GM12878 (cell line): ENCODE measurements at regions not wholly inside any gene's neighbourhood (a gene's known extent, or its start where the extent isn't known, plus 50 kb on each side); places are given as distances from the start of the nearest gene placed in this dataset.

Source experiments
- ATAC-seq: fragments of 200-7000 bp; cut with Tn5 transposase; 3 replicates; pipeline ENCODE4 v1.9.1; 2020; ENCODE audit warnings: mild to moderate bottlenecking, moderate library complexity
- BruUV-seq: library from RNA; stranded (reverse); fragments of 400-500 nt; replicated peaks from 2 replicates; lab custom pipeline; 2021; lab: Mats Ljungman, UMichigan
- CTCF ChIA-PET: fragments of 300-600 bp; sonication (Branson Sonifier 250); formaldehyde crosslinking; extraction: SDS; loops from one replicate; lab custom pipeline; 2021; ENCODE audit warnings: inconsistent platforms; lab: Yijun Ruan, JAX
- POLR2A ChIA-PET: fragments of 350-600 bp; formaldehyde crosslinking; extraction: SDS; loops from one replicate; lab custom pipeline; 2021; ENCODE audit warnings: inconsistent platforms; lab: Charles Lee
- RAD21 ChIA-PET: fragments of 300-600 bp; sonication (Branson Sonifier 250); formaldehyde crosslinking; loops from one replicate; lab custom pipeline; 2023; ENCODE audit warnings: antibody characterized with exemption; ENCODE audit not compliant: unreplicated experiment; lab: Charles Lee
- SMC1A ChIA-PET: fragments of 300-600 bp; sonication (Branson Sonifier 250); formaldehyde crosslinking; loops from one replicate; lab custom pipeline; 2023; ENCODE audit not compliant: unreplicated experiment, uncharacterized antibody; lab: Charles Lee
- DNase-seq: peaks from one replicate; pipeline ENCODE4 v3.0.0-alpha.2; 2011; ENCODE audit warnings: low read depth, low spot score
- FAIRE-seq: peaks from 3 replicates; lab custom pipeline; 2011; peaks lifted over from hg19 to GRCh38; lab: Jason Lieb, UNC
- H2AFZ ChIP-seq: 2 replicates; pipeline ENCODE4 v1.6.0; 2011; ENCODE audit warnings: low read depth, low read length, control low read depth; ENCODE audit not compliant: control insufficient read depth
- H3K27ac ChIP-seq: 2 replicates; pipeline ENCODE4 v1.5.1; 2011; ENCODE audit warnings: control low read depth; ENCODE audit not compliant: control insufficient read depth, insufficient read depth
- H3K27me3 ChIP-seq, 2 experiments: replicated peaks in 1 of 2; 2 replicates each; pipeline versions ENCODE4 v1.6.0 to v1.6.1; 2011; ENCODE audit warnings: low read length in 1 of 2; ENCODE audit not compliant: control insufficient read depth in 2 of 2, insufficient read depth in 2 of 2
- H3K36me3 ChIP-seq, 2 experiments: 2 replicates each; pipeline ENCODE4 v1.5.1; 2011; ENCODE audit warnings: low read length in 1 of 2; ENCODE audit not compliant: control insufficient read depth in 2 of 2, insufficient read depth in 2 of 2
- H3K4me1 ChIP-seq: 2 replicates; pipeline ENCODE4 v1.6.1; 2011; ENCODE audit warnings: mild to moderate bottlenecking, low read length, moderate library complexity, mixed read lengths; ENCODE audit not compliant: control insufficient read depth, insufficient read depth
- H3K4me2 ChIP-seq: 2 replicates; pipeline ENCODE4 v1.6.0; 2011; ENCODE audit warnings: control low read depth; ENCODE audit not compliant: control insufficient read depth, insufficient read depth
- H3K4me3 ChIP-seq: fragments of 200-600 bp; sonication (generic); 2 replicates; pipeline ENCODE4 v1.5.1; 2016
- H3K79me2 ChIP-seq: 2 replicates; pipeline ENCODE4 v1.6.0; 2011; ENCODE audit warnings: low read length; ENCODE audit not compliant: control insufficient read depth, insufficient read depth
- H3K9ac ChIP-seq: 2 replicates; pipeline ENCODE4 v1.8.0; 2011; ENCODE audit warnings: low read length, control low read depth, mixed read lengths; ENCODE audit not compliant: control insufficient read depth, insufficient read depth
- H3K9me3 ChIP-seq: replicated peaks from 3 replicates; pipeline ENCODE4 v1.5.1; 2011; ENCODE audit warnings: mild to moderate bottlenecking, low read length; ENCODE audit not compliant: control insufficient read depth, insufficient read depth
- H4K20me1 ChIP-seq: 2 replicates; pipeline ENCODE4 v1.6.0; 2011; ENCODE audit not compliant: control insufficient read depth, insufficient read depth
- BHLHE40 ChIP-seq, 2 experiments: fragments of 450-650 bp in 1 of 2; IDR thresholded peaks; 2 replicates each; pipeline ENCODE4 v1.6.1; 2011 to 2017; ENCODE audit warnings: low read depth in 2 of 2, borderline replicate concordance in 1 of 2, improper control_type of control experiment in 1 of 2, low read length in 1 of 2, mild to moderate bottlenecking in 1 of 2
- BRCA1 ChIP-seq: IDR thresholded peaks from 2 replicates; pipeline ENCODE4 v1.6.1; 2011; ENCODE audit warnings: low read depth, low read length, improper control_type of control experiment
- HCFC1 ChIP-seq: fragments of 150-350 bp; IDR thresholded peaks from 2 replicates; pipeline ENCODE4 v1.6.1; 2014; ENCODE audit warnings: low read length
- HDAC6 ChIP-seq: fragments of 200-600 bp; sonication (generic); IDR thresholded peaks from one replicate; pipeline ENCODE4 v1.8.0; 2017; ENCODE audit warnings: antibody characterized with exemption; ENCODE audit not compliant: unreplicated experiment
- WGBS: methylation state at CpG from one replicate; pipeline ENCODE4 v1.1.6; 2016; ENCODE audit warnings: low lambda C conversion rate; ENCODE audit not compliant: insufficient replicate concordance, insufficient coverage; ENCODE audit errors: missing lambda C conversion rate; 5-methylcytosine and 5-hydroxymethylcytosine counted together
- in situ Hi-C: fragments of 300-500 bp; cut with MboI; formaldehyde crosslinking; loops from 9 replicates; pipeline ENCODE4 v1.14.3; 2018; ENCODE audit warnings: mixed read lengths
- intact Hi-C: fragments of 100-400 bp; cut with micrococcal nuclease; formaldehyde crosslinking; loops from one replicate; pipeline ENCODE4 v1.14.2; 2022; ENCODE audit not compliant: unreplicated experiment
- TF ChIP-seq, protein P1 (sequence below): fragments of 450-650 bp; IDR thresholded peaks from 2 replicates; pipeline ENCODE4 v1.6.1; 2017; ENCODE audit warnings: mild to moderate bottlenecking, moderate library complexity
- TF ChIP-seq, protein P2 (sequence below): fragments of 450-650 bp; IDR thresholded peaks from 2 replicates; pipeline ENCODE4 v1.6.1; 2017; ENCODE audit warnings: borderline replicate concordance
- TF ChIP-seq, protein P3 (sequence below): fragments of 450-650 bp; IDR thresholded peaks from 2 replicates; pipeline ENCODE4 v1.6.1; 2018; ENCODE audit warnings: borderline replicate concordance, mild to moderate bottlenecking; ENCODE audit not compliant: partially characterized antibody
- TF ChIP-seq, protein P4 (sequence below): fragments of 450-650 bp; formaldehyde crosslinking; IDR thresholded peaks from 2 replicates; pipeline ENCODE4 v1.4.0; 2022; ENCODE audit warnings: mild to moderate bottlenecking, moderate library complexity

DNA sequence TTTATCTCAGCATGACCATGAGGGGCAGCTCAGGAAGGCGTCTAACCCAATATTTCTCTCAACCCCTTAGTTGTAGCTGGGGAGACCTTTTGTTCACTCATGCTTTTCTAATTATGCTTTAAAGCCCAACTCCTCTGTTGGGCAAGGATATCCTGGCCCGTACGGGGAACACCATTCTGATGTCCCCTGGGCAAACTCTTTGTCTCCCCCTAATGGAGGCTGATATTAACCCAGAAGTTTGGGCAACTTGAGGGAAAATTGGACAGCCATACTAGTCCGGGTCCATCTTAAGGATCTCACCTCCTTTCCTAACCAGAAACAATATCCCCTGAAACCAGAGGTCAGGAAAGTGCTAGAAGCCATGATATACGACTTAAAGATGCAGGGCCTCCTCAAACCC is 143.7 kb upstream of the COX10 start:
- in situ Hi-C loops (no loop called here), intact Hi-C loops (no loop called here)
- 24% methylated on average over 5 of the region's 5 CpGs for WGBS
- FAIRE-seq (no peak), DNase-seq (no peak), ATAC-seq (no peak)
- Histone ChIP-seq H3K4me1 (no peaks in the 10 kb centered on the region), H3K4me3 (no peak overlapping the region), H3K27me3 (no peaks in the 10 kb centered on the region), H3K79me2 (no peaks in the 10 kb centered on the region), H3K36me3 (no peaks in the 10 kb centered on the region), H3K4me2 (no peak overlapping the region), H3K9ac (no peak overlapping the region), H2AFZ (no peak overlapping the region), H3K27ac (no peak overlapping the region), H4K20me1 (no peaks in the 10 kb centered on the region), H3K9me3 (no peaks in the 10 kb centered on the region)
- ChIA-PET POLR2A (no interaction called here), SMC1A (no interaction called here), RAD21 (no interaction called here), CTCF (no interaction called here)
- TF ChIP-seq, protein P1, sequence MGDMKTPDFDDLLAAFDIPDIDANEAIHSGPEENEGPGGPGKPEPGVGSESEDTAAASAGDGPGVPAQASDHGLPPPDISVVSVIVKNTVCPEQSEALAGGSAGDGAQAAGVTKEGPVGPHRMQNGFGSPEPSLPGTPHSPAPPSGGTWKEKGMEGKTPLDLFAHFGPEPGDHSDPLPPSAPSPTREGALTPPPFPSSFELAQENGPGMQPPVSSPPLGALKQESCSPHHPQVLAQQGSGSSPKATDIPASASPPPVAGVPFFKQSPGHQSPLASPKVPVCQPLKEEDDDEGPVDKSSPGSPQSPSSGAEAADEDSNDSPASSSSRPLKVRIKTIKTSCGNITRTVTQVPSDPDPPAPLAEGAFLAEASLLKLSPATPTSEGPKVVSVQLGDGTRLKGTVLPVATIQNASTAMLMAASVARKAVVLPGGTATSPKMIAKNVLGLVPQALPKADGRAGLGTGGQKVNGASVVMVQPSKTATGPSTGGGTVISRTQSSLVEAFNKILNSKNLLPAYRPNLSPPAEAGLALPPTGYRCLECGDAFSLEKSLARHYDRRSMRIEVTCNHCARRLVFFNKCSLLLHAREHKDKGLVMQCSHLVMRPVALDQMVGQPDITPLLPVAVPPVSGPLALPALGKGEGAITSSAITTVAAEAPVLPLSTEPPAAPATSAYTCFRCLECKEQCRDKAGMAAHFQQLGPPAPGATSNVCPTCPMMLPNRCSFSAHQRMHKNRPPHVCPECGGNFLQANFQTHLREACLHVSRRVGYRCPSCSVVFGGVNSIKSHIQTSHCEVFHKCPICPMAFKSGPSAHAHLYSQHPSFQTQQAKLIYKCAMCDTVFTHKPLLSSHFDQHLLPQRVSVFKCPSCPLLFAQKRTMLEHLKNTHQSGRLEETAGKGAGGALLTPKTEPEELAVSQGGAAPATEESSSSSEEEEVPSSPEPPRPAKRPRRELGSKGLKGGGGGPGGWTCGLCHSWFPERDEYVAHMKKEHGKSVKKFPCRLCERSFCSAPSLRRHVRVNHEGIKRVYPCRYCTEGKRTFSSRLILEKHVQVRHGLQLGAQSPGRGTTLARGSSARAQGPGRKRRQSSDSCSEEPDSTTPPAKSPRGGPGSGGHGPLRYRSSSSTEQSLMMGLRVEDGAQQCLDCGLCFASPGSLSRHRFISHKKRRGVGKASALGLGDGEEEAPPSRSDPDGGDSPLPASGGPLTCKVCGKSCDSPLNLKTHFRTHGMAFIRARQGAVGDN = no peak
- TF ChIP-seq, protein P2, sequence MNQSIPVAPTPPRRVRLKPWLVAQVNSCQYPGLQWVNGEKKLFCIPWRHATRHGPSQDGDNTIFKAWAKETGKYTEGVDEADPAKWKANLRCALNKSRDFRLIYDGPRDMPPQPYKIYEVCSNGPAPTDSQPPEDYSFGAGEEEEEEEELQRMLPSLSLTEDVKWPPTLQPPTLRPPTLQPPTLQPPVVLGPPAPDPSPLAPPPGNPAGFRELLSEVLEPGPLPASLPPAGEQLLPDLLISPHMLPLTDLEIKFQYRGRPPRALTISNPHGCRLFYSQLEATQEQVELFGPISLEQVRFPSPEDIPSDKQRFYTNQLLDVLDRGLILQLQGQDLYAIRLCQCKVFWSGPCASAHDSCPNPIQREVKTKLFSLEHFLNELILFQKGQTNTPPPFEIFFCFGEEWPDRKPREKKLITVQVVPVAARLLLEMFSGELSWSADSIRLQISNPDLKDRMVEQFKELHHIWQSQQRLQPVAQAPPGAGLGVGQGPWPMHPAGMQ = no peak
- TF ChIP-seq HDAC6 (no peak), HCFC1 (no peak), BRCA1 (no peak), BHLHE40 (IDR thresholded peaks at IDR 0.05; ENCODE audit: borderline replicate concordance in 1 of 2, low read depth in 2 of 2, low read length in 1 of 2) (no peak)
- TF ChIP-seq, protein P3, sequence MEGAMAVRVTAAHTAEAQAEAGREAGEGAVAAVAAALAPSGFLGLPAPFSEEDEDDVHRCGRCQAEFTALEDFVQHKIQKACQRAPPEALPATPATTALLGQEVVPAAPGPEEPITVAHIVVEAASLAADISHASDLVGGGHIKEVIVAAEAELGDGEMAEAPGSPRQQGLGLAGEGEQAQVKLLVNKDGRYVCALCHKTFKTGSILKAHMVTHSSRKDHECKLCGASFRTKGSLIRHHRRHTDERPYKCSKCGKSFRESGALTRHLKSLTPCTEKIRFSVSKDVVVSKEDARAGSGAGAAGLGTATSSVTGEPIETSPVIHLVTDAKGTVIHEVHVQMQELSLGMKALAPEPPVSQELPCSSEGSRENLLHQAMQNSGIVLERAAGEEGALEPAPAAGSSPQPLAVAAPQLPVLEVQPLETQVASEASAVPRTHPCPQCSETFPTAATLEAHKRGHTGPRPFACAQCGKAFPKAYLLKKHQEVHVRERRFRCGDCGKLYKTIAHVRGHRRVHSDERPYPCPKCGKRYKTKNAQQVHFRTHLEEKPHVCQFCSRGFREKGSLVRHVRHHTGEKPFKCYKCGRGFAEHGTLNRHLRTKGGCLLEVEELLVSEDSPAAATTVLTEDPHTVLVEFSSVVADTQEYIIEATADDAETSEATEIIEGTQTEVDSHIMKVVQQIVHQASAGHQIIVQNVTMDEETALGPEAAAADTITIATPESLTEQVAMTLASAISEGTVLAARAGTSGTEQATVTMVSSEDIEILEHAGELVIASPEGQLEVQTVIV = no peak
- TF ChIP-seq, protein P4, sequence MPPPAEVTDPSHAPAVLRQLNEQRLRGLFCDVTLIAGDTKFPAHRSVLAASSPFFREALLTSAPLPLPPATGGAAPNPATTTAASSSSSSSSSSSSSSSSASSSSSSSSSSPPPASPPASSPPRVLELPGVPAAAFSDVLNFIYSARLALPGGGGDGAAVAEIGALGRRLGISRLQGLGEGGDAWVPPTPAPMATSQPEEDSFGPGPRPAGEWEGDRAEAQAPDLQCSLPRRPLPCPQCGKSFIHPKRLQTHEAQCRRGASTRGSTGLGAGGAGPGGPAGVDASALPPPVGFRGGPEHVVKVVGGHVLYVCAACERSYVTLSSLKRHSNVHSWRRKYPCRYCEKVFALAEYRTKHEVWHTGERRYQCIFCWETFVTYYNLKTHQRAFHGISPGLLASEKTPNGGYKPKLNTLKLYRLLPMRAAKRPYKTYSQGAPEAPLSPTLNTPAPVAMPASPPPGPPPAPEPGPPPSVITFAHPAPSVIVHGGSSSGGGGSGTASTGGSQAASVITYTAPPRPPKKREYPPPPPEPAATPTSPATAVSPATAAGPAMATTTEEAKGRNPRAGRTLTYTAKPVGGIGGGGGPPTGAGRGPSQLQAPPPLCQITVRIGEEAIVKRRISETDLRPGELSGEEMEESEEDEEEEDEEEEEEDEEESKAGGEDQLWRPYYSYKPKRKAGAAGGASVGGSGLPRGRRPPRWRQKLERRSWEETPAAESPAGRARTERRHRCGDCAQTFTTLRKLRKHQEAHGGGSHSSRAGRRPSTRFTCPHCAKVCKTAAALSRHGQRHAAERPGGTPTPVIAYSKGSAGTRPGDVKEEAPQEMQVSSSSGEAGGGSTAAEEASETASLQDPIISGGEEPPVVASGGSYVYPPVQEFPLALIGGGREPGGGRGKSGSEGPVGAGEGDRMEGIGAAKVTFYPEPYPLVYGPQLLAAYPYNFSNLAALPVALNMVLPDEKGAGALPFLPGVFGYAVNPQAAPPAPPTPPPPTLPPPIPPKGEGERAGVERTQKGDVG = no peak
- no TSS peak for BruUV-seq
